ENCODE measurements at regions not wholly inside any gene's neighbourhood (a gene's known extent, or its start where the extent isn't known, plus 50 kb on each side); places are given as distances from the start of the nearest gene placed in this dataset.

DNA sequence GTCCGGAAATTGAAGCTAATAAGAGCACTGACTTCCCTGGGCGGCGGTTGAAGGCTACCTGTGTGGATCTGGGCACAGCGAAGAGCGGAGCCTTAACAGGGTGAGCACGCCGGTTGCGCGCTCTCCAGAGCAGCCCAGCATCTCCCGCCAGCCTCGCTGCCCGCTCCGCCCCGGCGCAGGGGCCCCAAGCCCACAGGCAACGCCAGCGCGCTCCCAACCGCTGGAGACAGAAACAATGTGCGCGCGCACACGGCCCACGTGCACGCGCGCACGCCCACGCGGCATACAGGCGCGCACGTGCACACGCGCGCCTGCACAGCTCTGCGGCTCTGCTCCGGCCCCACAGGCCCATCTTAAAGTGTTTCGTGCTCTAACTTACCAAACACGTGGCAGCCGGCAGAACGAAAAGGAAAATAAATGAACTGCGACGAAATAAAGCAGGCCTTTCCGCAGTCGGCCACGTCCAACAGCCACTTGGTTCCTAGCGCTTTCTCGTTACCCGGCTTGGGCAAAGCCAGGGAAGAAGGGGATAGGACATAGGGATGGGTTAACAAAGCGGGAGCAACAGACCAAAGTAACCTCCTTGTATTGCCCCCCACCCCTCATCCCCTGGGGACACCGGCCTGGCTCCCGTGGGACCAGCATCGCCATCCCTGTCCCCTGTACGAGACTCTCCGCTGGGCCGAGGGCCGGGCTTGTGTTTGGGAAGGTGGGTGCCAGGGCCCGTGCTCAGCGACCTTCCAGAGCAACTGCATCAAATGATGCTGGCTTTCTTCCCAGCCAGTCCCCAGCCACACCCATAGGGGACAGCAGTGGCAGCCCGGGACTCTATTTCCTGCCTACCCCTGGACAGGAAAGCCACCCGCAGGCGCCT is 203.7 kb downstream of the ABHD5 start:
- peak; percentile 3 for DNase-seq (ENCODE audit: low spot score)

DNA sequence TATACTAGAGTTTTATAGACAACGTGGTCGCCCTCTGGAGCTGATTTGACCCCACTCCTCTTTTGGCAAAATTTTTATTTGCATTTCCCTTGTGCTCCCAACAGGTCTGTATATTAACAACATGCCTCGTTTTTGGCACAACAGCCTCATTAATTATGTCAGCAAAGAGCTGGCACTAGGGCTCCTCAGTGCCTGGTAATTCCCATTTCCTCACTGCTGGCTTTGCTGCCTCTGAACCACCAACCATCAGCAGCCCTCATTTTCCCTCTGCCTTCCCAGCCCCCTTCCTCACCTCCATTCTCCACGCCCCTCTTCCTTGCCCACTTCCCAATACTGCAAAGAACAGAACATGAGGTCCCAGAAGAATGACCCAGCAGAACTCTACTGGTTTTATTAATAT is 204.8 kb downstream of the ABHD5 start:
- DNase-seq (ENCODE audit: low spot score) = no peak

DNA sequence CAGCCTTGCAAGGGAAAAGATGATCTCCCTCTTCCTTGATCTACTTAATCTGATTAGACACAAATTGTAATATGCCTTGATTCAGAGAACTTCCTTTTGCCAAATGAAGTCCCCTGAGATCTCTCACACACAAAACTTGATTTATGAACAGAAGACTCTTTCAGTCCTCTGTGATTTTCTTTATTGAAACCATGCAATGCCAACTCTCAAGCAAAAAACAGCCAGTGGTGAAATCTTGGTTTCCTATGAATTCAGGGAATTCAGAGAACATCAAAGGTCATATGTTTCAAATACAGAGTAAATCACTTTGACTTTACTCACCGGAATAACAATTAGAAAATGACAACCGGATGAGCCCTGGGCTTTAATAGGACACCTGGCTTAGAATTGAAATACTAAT is 211.7 kb downstream of the ABHD5 start:
- DNase-seq (ENCODE audit: low spot score) = no peak

DNA sequence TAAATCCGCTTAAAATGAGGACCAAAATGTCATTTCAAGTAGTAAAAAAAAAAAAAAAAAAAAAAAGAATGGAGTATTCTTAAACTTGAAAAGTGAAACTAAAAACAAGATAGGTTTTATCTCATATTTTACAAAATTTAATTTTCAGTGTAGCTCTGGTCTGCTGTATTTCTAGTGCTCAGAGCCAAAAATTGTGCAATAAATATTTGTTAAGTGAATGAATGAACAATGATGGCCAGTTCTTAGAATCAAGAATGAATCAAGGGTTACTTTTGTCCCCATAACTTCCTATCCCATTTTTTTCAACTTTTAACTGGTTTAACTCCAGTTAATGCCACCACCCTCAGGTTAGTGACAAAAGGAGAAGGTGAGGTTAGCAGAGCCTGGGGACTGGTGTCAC is 214.4 kb downstream of the ABHD5 start:
- no peak for DNase-seq (ENCODE audit: low spot score)

DNA sequence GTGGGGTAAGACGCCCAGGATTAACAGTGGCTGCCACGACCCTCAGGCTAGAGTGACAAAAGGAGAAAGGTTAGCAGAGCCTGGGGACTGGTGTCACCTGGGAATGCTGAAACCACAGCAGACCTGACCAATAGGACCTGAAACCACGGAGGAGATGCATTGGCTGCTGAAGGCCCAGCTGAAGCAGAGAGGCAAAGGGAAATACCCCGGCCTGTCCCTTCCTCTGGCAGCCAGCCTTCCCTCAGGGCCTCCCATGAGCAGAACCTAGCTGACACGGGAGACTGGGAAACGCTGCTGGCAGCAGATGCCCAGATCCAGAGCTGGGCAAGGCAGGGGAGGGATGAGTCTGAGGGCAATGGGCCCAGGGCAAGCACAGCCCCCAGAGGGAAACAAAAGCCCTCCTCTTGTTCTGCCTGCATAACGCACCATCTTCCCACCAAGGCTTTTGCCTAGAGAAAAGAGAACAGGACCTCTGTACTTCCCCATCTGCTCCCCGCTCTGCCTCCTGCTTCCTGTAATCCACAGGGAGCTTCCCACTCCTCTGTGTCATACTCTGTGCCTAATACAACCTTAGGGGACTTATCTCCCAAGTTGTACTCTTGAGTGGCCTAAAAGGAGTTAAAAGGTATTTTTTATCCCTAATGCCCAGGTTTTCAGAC is 216.2 kb downstream of the ABHD5 start:
- no peak for DNase-seq (ENCODE audit: low spot score)

DNA sequence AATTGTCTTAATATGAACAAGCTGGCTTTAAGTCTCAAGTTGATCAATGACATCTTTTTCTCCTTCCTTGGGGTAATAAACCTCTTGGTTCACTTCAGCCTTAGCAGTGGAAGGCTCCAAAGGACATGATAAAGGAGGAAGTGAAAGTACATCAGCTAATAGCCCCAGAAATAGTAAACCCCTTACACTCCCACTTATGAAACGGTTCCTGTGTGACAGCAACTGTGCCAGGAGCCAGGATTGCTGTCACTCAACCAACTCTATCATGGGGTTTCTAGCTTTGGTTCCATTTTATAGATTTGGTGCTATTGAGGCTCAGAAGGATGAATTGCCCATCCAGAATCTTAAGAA is 216.7 kb downstream of the ABHD5 start:
- no peak for DNase-seq (ENCODE audit: low spot score)

DNA sequence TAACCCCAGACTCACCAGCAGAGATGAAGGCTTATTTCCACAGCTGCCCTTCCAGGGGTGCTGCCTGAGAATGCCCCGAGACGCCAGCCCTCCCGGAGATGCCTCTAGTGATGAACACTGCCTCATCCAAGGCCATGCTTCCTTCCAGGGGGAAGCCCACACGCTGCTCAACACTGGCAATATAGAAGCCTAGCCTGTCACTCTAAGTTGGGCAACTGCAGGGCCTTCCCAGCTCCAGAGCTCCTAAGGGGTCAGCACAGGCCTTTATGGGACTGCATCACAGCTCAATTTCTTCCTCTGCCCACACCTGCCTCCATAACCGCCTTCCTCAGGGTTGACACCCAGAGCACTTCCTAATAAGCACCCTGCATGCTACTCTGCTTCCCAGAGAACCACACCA is 217.7 kb downstream of the ABHD5 start:
- DNase-seq (ENCODE audit: low spot score) = no peak

DNA sequence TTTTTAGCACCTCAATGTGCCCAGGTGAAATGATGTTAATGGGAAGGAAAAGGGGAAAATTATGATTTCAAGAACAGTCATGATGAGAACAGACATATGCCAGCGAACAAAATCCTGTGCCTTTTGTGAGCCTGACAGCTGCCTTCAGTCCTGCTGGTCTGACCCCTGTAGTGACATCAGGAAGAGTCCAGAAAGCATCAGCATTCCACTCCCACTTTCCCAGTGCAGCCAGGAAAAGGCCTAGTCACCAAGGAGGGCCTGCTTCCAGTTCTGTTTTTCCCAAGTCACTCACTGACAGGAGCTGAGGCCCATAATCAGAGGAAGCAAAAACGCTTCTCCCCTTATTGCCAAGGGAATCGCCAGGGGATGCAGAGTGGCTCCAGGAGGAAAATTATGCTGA is 218.4 kb downstream of the ABHD5 start:
- no peak for DNase-seq (ENCODE audit: low spot score)

DNA sequence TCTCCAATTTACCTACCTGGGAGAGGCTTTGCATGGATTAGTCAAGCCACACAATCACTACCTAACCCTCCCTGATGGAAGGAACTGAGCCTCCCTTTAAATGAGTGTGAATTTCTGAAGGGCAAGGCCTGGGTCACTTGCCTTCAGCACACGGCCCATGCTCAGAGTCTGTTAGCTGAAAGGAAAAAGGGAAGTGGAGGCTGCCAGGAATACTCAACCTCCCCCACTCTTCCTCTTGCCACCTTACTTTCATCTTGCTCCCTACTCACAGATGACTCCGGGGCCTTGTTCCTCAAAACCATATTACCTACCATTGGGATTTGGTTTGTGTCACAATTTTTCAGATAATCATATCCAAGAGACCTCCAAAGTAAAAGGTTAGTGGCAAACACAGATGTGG is 220.0 kb downstream of the ABHD5 start:
- DNase-seq (ENCODE audit: low spot score) = no peak

DNA sequence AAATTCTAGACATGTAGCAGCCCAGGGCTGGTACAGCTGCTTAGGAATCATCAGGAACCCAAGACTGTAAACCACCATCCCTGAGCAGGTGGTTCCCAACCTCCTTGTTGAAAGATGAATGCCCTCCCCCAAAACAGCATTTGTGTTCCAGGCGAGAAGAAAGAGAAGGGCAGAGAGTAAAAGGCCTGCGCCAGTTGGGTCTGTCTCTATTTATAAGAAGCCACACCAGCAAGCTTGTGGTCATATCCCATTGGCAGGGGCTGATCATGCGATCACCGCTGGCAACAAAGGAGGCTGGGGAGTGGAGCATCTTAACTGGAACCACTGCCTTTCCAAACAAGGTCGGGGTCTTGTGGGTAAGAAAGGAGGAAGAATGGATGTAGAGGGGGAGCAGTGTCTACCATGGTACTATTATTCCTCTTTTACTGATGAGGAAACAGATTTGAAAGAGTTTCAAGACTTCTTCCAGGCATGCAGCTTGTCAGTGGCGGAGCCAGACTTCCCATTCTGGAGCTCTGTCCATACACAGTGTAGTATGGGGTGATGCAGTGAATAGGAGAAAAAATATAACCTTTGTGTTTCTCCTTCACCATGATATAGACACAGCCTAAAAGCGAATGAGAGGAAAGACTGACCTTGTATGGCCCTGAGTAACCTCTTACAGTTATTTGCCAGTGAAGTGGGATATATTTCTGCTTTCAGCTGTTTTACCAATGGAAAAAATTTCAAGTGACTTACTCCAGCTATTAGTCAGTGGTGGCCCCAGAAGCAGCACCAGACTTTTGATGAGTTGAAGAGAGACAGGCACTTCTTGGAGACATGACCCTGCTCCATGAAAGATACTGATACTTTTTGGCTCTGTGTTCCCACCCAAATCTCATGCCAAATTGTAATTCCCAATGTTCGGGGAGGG is 222.6 kb downstream of the ABHD5 start:
- no peak for DNase-seq (ENCODE audit: low spot score)

DNA sequence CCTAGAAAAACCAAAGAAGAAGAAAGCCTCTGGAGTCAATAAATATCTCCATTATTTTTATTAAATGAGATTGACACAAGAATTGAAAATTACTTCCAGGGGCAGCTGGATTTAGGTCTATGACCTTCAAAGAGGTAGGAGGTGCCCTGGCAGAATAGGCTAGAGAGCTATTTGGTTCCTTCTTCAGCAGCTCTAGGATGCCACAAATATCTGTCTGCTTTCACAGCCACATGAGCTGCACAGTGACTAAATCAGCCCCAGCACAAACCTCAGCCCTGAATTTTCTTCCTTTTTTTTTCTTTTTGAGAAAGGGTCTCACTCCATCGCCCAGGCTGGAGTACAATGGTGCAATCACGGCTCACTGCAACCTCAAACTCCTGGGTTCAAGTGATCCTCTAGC is 223.5 kb downstream of the ABHD5 start:
- DNase-seq (ENCODE audit: low spot score) = no peak

DNA sequence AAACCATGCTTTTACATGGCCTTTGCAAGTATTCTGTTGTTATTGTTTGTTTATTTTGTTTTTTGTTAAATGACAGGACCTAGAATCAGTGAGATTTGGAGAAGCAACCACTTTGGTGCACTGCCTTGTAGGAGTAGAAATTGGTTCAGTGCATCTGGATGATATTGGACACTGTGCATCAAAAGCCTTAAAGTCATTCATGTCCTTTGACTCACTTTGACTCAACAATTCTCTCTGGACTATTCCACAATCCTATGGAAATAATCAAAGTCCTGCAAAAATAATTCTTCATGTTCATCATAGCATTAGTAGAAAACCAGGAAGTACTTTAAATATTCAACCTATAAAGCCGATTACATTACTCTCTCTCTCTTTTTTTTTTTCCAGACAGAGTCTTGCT is 224.8 kb downstream of the ABHD5 start:
- DNase-seq (ENCODE audit: low spot score) = no peak

DNA sequence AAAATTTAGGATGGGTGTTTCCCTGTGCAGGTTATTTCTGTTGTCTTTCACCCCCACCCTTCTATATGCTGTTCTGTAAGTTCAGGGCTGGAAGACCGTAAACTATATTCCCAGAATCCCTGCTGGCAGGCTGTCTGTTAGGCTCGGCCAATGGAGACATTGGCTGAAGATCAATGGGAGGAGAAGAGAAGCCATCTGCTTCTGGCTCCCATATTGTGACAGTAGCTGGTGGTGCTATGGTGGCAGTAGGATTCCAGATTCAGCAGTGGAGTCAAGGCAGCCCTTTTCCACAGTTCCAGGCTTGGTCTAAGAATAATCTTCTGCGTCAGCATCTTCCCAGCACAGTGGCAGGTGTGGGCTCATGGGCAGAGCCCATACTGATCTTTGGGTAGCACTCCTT is 226.6 kb downstream of the ABHD5 start:
- no peak for DNase-seq (ENCODE audit: low spot score)

DNA sequence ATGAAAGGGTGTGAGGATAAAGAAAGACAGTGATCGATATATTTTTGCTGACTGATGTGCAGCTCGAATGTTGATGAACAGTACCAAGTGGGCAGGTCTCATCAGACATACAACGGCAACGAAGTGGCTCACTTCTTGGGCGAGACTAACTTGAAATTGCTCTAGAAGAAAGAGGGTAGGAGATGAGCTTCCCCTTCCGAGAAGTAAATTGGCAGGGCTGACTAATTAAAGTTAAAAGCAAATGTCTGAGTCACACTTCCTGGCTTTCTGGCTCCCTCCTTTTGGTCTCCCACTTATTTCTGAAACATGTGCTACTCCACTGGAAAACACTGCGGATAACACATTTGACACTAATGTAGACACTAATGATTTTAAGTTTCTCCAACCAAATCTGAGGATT is 228.3 kb downstream of the ABHD5 start:
- no peak for DNase-seq (ENCODE audit: low spot score)

DNA sequence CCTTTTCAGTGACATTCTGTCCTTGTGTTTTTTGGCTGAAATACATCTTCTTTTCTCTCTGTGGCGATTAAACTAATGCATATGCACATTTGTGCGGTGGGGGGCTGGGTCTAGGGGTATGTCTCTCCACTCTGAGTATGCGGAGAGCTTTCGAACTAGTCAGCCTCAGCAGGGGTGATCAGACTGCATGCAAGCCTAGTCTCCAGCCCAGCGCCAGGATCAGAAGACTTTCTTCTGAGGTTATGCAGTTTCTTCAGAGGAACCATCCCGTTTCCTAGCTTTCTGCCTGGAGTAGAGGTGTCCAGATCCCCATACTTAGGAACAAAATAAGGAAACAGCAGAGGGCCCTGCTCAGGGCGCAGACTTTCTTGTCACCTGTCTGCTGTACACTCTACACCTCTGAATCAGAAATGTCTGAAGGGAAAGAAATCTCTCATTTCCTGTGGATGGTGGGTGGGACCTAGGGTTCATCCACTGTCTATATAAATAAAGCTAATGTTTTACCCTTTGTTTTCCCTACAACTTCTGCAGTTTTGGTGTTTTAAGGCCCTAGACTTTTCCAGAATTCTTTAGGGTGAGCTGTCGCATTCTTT is 230.4 kb downstream of the ABHD5 start:
- no peak for DNase-seq (ENCODE audit: low spot score)

DNA sequence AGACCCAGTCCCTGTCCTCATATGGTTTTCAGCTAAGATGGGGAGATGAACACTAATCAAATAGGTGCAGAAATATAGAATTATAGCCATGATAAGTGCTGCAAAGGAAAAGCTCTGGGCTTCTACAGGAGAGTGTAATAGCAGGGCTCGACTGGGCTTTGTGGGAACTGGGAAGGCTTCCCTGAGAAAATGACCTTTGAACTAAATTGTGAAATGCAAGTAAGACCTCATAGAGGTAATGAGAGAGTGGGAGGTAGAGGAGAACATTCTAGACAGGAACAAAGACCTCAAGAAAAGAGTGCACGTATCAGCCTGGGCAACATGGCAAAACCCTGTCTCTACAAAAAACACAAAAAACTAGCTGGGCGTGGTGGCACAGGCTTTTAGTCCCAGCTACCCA is 231.6 kb downstream of the ABHD5 start:
- DNase-seq (ENCODE audit: low spot score) = no peak

DNA sequence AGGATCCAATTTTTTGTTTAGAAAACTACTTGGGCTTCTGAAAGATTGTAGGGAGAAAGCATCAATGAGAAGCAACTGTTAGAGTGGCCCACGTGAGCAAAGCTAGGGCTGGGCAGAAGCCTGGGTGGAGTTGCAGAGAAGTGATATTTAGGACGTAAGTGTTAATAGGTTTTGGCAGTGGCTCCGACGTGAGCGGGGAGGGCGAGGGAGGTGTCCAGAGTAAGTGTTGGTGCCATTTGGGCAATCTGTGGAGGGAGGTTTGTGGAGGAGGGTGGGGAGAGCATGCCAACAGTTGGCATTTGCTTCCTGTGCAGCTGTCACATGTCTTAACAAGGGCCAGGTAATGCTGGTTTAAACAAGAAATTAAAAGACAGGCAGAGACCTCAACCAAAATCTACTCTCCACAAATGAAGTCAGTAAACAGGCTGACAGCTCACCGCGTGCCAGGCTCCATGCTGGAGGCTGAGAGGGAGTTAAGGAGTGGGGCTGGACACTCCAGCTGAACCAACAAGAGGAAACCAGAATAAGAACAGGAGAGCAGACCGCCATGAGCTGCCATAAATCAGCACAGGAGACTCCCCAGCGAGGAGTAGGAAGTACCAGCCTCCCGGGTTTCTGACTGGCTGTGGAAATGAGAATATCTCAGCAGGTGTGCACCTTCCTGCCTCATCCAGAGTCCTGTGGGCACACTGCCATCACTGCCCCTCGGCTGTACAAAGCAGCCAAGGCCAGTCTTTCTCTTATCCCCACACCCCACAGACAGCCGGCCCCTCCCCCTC is 232.6 kb downstream of the ABHD5 start:
- no peak for DNase-seq (ENCODE audit: low spot score)

DNA sequence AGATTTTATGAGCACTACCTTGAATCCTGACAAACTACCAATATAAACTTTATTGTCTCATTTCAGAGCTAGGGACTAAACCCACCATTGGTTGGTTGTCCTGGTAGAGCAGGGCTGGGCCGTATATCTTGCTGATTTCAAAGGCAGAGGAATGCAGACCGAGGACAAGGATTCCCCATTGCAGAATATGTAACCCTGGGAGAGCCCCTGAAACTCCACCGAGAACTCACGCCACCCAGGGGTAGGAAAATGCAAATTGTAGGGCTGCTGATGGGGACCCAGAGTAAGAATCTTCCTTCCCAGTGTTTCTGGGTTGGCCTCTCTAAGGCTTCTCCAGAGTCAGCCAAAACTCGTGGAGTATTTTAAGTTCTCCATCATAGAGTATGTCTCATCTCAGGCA is 235.3 kb downstream of the ABHD5 start:
- DNase-seq (ENCODE audit: low spot score) = no peak

DNA sequence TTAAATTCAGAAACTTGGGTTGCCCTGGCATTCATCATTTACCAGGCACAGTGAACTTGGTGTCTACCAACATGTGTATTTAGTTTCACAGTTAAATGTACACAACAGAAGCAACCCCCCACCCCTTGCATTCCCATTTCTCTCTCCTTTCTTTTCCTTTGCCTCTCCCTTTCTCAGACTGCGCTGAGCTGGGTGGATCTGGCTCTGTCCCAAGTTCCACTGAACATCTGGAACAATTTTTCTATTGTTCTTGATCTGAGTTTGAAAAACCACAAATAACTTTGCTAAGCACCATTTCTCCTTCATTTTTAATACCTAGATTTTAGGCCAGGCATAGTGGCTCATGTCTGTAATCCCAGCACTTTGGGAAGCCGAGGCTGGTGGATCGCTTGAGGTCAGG is 242.2 kb downstream of the ABHD5 start:
- DNase-seq (ENCODE audit: low spot score) = no peak

DNA sequence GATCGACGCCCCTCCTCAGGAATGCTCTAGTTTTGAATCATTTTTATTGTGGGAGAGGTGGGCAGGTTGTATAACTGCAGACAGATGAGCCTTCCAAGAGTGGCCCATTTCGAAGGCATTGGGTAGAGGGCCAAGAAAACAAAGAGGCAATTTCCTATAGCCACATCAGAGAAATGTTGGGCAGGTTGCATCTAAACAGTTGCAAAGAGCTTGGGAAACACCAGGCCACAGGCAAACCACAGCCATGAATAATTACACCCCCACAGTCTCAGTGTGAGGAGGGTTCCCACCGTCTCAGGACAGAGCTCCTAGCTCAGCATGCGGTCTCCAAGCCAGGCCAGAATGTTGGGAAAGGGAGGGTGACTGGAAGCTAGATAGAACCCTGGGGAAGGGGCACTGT is 257.3 kb downstream of the ABHD5 start:
- no peak for DNase-seq (ENCODE audit: low spot score)

DNA sequence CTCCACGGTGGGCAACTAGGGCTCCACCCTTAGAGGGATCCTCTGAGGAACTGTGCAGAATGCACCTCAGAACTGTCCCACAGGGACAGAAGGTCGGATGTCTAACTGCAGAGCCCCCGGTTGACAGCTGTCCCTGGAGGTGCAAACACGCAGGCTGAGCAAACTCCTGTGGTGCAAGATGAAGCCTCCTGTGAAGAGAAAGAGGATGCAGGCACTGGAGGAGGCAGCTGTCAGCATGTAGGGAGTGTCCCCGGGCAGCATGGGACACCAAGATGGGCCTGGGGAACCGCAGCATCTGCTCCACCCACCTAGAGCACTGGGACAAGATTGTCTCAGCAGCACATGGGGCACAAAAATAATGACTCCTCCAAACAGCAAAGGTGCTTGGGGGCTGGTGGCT is 258.9 kb downstream of the ABHD5 start:
- DNase-seq (ENCODE audit: low spot score) = no peak

DNA sequence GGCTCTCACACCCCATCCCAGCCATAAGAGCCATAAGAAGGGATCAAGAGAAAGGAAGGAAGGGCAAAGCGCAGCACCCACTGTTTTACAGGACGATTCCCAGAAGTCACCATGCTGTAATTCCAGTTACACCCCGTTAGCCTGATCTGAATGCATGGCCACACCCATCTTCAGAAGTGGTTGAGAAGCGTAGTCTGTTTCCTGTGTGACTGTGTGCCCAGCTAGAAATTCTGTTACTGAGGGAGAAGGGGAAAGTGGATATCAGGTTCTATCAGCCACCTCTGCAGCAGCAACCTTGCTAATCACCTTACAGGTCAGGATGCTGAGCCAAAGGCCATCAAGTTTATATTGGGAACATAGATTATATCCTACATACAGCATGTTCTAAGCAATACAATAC is 260.0 kb downstream of the ABHD5 start:
- DNase-seq (ENCODE audit: low spot score) = no peak
